ENCODE measurements at regions not wholly inside any gene's neighbourhood (a gene's known extent, or its start where the extent isn't known, plus 50 kb on each side); places are given as distances from the start of the nearest gene placed in this dataset.
"Not testable (repeated sequence)": the region's sequence is repeated elsewhere in the genome, so short reads cannot be mapped to it uniquely, and the experiment has no call there.

GRCh38 chr15:21546182-21546903 is 106.0 kb upstream of the POTEB3 start:
- H3K4me2 ChIP-seq (ENCODE audit: insufficient read depth, insufficient read length, low read length); DNase-seq; H4K8ac ChIP-seq (replicated peaks; ENCODE audit: insufficient read length, low read depth, low read length); H2BK5ac ChIP-seq (ENCODE audit: insufficient read length, low read length); H2BK12ac ChIP-seq (ENCODE audit: insufficient read length, low read depth, low read length); H2AFZ ChIP-seq (ENCODE audit: low read length); H3K27ac Mint-ChIP-seq; H3K23ac ChIP-seq (ENCODE audit: insufficient read length, low read depth, low read length); H3T11ph ChIP-seq (ENCODE audit: low read length); H3K14ac ChIP-seq (ENCODE audit: insufficient read depth, low read length); H3K9ac ChIP-seq (ENCODE audit: extremely low read depth, insufficient read length, low read length); H3K27me3 ChIP-seq (ENCODE audit: insufficient read depth, low read length); H2BK20ac ChIP-seq (ENCODE audit: low read depth, low read length, poor library complexity, severe bottlenecking); H3K79me2 ChIP-seq (ENCODE audit: insufficient read depth, low read length); H3K27ac ChIP-seq (ENCODE audit: insufficient read length, low read depth, low read length); H3K27me3 Mint-ChIP-seq (ENCODE audit: low read depth); H3K4me1 ChIP-seq (ENCODE audit: insufficient read depth, low read length); H2BK120ac ChIP-seq (ENCODE audit: low read depth, low read length, poor library complexity, severe bottlenecking); H4K91ac ChIP-seq (ENCODE audit: insufficient read length, low read depth, low read length); H3K4ac ChIP-seq (ENCODE audit: low read depth, low read length); H4K20me1 ChIP-seq (ENCODE audit: control insufficient read depth, insufficient read depth, insufficient read length); H3K23me2 ChIP-seq (ENCODE audit: insufficient read length, low read depth, low read length, poor library complexity, severe bottlenecking); H3K79me1 ChIP-seq (ENCODE audit: insufficient read depth, low read depth, low read length, poor library complexity, severe bottlenecking); H3K4me1 Mint-ChIP-seq; H4K5ac ChIP-seq (ENCODE audit: insufficient read length, low read depth, low read length); H3K18ac ChIP-seq (ENCODE audit: insufficient read length, low read depth, low read length); H3K4me3 Mint-ChIP-seq; H2AK5ac ChIP-seq (ENCODE audit: insufficient read length, low read length); H3K9me3 ChIP-seq (ENCODE audit: control insufficient read depth, low read depth, low read length); H3K36me3 Mint-ChIP-seq (ENCODE audit: insufficient read depth in 1 of 3, low read depth in 3 of 3); H3K56ac ChIP-seq (ENCODE audit: insufficient read length, low read depth, low read length); H2BK15ac ChIP-seq (ENCODE audit: low read depth, low read length): not testable (repeated sequence)
- peaks cover 6 to 13% of the 10 kb centered on the region in 2 experiments for H3K9me3 Mint-ChIP-seq
- WGBS (ENCODE audit: extremely low coverage, insufficient read length, low lambda C conversion rate): no CpG with 5 or more reads among the region's 4 CpGs

- peaks cover 5 to 22% (median 10%) of the 10 kb centered on the region in 3 experiments; a peak in 6 of 7 replicates for H3K36me3 Mint-ChIP-seq (ENCODE audit: insufficient read depth in 1 of 3, low read depth in 3 of 3)
- H2BK12ac ChIP-seq (ENCODE audit: insufficient read length, low read depth, low read length): not testable (repeated sequence)
These were observed 92.5 kb upstream of the POTEB3 start for GRCh38 chr15:21532785-21533184.

More at GRCh38 chr15:21532785-21533184, 92.5 kb upstream of the POTEB3 start:
- H3K23me2 ChIP-seq (ENCODE audit: insufficient read length, low read depth, low read length, poor library complexity, severe bottlenecking); H3K4me1 ChIP-seq (ENCODE audit: insufficient read depth, low read length); H2BK20ac ChIP-seq (ENCODE audit: low read depth, low read length, poor library complexity, severe bottlenecking); H3K27ac ChIP-seq (ENCODE audit: insufficient read length, low read depth, low read length); H3K4me3 Mint-ChIP-seq; H4K8ac ChIP-seq (replicated peaks; ENCODE audit: insufficient read length, low read depth, low read length); H4K20me1 ChIP-seq (ENCODE audit: control insufficient read depth, insufficient read depth, insufficient read length); H3K23ac ChIP-seq (ENCODE audit: insufficient read length, low read depth, low read length); H3K18ac ChIP-seq (ENCODE audit: insufficient read length, low read depth, low read length); H3T11ph ChIP-seq (ENCODE audit: low read length); H3K79me1 ChIP-seq (ENCODE audit: insufficient read depth, low read depth, low read length, poor library complexity, severe bottlenecking); H3K27ac Mint-ChIP-seq; H3K9me3 ChIP-seq (ENCODE audit: control insufficient read depth, low read depth, low read length); H3K27me3 Mint-ChIP-seq (ENCODE audit: low read depth); H4K5ac ChIP-seq (ENCODE audit: insufficient read length, low read depth, low read length); H2AFZ ChIP-seq (ENCODE audit: low read length); H2AK5ac ChIP-seq (ENCODE audit: insufficient read length, low read length); H2BK120ac ChIP-seq (ENCODE audit: low read depth, low read length, poor library complexity, severe bottlenecking); H3K4me1 Mint-ChIP-seq; DNase-seq; H3K4me2 ChIP-seq (ENCODE audit: insufficient read depth, insufficient read length, low read length); H3K27me3 ChIP-seq (ENCODE audit: insufficient read depth, low read length); H3K4ac ChIP-seq (ENCODE audit: low read depth, low read length); H3K79me2 ChIP-seq (ENCODE audit: insufficient read depth, low read length); H3K56ac ChIP-seq (ENCODE audit: insufficient read length, low read depth, low read length); H3K9ac ChIP-seq (ENCODE audit: extremely low read depth, insufficient read length, low read length); H2BK15ac ChIP-seq (ENCODE audit: low read depth, low read length); H4K91ac ChIP-seq (ENCODE audit: insufficient read length, low read depth, low read length); H3K14ac ChIP-seq (ENCODE audit: insufficient read depth, low read length); H2BK5ac ChIP-seq (ENCODE audit: insufficient read length, low read length): not testable (repeated sequence)
- H3K9me3 Mint-ChIP-seq: peaks cover 48 to 59% of the 10 kb centered on the region in 2 experiments

All from H9 (cell line).